DOHH2 (cell line): ENCODE measurements at regions not wholly inside any gene's neighbourhood (a gene's known extent, or its start where the extent isn't known, plus 50 kb on each side); places are given as distances from the start of the nearest gene placed in this dataset.

Experiments used
- H3F3A ChIP-seq: fragments of 200-600 bp; sonication (generic), shearing (Covaris generic); 2 replicates; pipeline ENCODE4 v1.6.0; 2016; ENCODE audit warnings: antibody characterized with exemption, mild to moderate bottlenecking; ENCODE audit not compliant: control insufficient read depth, insufficient read depth
- H3K27ac ChIP-seq: fragments of 200-600 bp; sonication (generic); 2 replicates; pipeline ENCODE4 v1.5.1; 2014; ENCODE audit warnings: low read depth, mild to moderate bottlenecking, low read length, moderate library complexity
- H3K27me3 ChIP-seq: fragments of 200-600 bp; sonication (generic); 2 replicates; pipeline ENCODE4 v1.6.1; 2014; ENCODE audit warnings: mild to moderate bottlenecking, low read length, mixed read lengths; ENCODE audit not compliant: control insufficient read depth
- H3K36me3 ChIP-seq: fragments of 200-600 bp; sonication (generic); 2 replicates; pipeline ENCODE4 v1.6.1; 2014; ENCODE audit warnings: mild to moderate bottlenecking, low read length, moderate library complexity, mixed read lengths; ENCODE audit not compliant: control insufficient read depth
- H3K4me1 ChIP-seq: fragments of 200-600 bp; sonication (generic); 2 replicates; pipeline ENCODE4 v1.6.1; 2014; ENCODE audit warnings: mild to moderate bottlenecking, low read length, mixed read lengths; ENCODE audit not compliant: control insufficient read depth
- H3K4me2 ChIP-seq: fragments of 200-600 bp; sonication (generic); 2 replicates; pipeline ENCODE4 v1.6.0; 2014; ENCODE audit warnings: mild to moderate bottlenecking, low read length, moderate library complexity
- H3K4me3 ChIP-seq: fragments of 200-600 bp; sonication (generic); 2 replicates; pipeline ENCODE4 v1.5.1; 2014; ENCODE audit warnings: mild to moderate bottlenecking, low read length, mixed read lengths
- H3K79me2 ChIP-seq: fragments of 200-600 bp; sonication (generic); 2 replicates; pipeline ENCODE4 v1.6.1; 2014; ENCODE audit warnings: mild to moderate bottlenecking, low read length, mixed read lengths; ENCODE audit not compliant: control insufficient read depth
- H3K9me2 ChIP-seq: fragments of 200-600 bp; sonication (generic); replicated peaks from 2 replicates; pipeline ENCODE4 v1.6.1; 2014; ENCODE audit warnings: mild to moderate bottlenecking, low read length, mixed read lengths; ENCODE audit not compliant: control insufficient read depth
- H3K9me3 ChIP-seq: fragments of 200-600 bp; sonication (generic); 2 replicates; pipeline ENCODE4 v1.6.1; 2014; ENCODE audit warnings: antibody characterized with exemption, low read length, mixed read lengths; ENCODE audit not compliant: control insufficient read depth, insufficient read depth
- H4K20me1 ChIP-seq: fragments of 200-600 bp; sonication (generic); 2 replicates; pipeline ENCODE4 v1.6.0; 2014; ENCODE audit warnings: low read depth, mild to moderate bottlenecking, antibody characterized with exemption, low read length, moderate library complexity; ENCODE audit not compliant: control insufficient read depth, insufficient read depth
- CTCF ChIP-seq: fragments of 200-600 bp; sonication (generic); IDR thresholded peaks from one replicate; pipeline ENCODE4 v1.5.1; 2014; ENCODE audit warnings: antibody characterized with exemption, mild to moderate bottlenecking, low read depth, low read length; ENCODE audit not compliant: poor library complexity, severe bottlenecking
- EZH2phosphoT487 ChIP-seq: fragments of 200-600 bp; sonication (generic); IDR thresholded peaks from 2 replicates; pipeline ENCODE4 v1.6.1; 2017; ENCODE audit warnings: borderline replicate concordance, mild to moderate bottlenecking, antibody characterized with exemption, low read length, moderate library complexity, mixed read lengths

- no peaks in the 10 kb centered on the region for H3K9me2 ChIP-seq
- TF ChIP-seq EZH2phosphoT487, result no peak
- no peak for TF ChIP-seq CTCF
- H3K4me2 ChIP-seq, result no peak overlapping the region
- no peaks in the 10 kb centered on the region; the same call in 1 of the 2 replicates for H3K9me3 ChIP-seq
- no peaks in the 10 kb centered on the region for H3K4me1 ChIP-seq
- H3K36me3 ChIP-seq, result no peaks in the 10 kb centered on the region
- no peak overlapping the region for H3K27ac ChIP-seq
- no peaks in the 10 kb centered on the region for H4K20me1 ChIP-seq
- no peaks in the 10 kb centered on the region for H3K79me2 ChIP-seq
- no peaks in the 10 kb centered on the region for H3K27me3 ChIP-seq
- no peaks in the 10 kb centered on the region for H3F3A ChIP-seq
- H3K4me3 ChIP-seq, result no peak overlapping the region
Measured at GRCh38 chr3:76715426-76715825, 324.5 kb upstream of the ROBO2 start.

- Histone ChIP-seq H3K79me2 (no peaks in the 10 kb centered on the region), H4K20me1 (no peaks in the 10 kb centered on the region), H3K4me3 (no peak overlapping the region), H3K4me1 (no peaks in the 10 kb centered on the region), H3K36me3 (no peaks in the 10 kb centered on the region), H3F3A (no peaks in the 10 kb centered on the region), H3K4me2 (no peak overlapping the region), H3K9me2 (no peaks in the 10 kb centered on the region), H3K9me3 (no peaks in the 10 kb centered on the region), H3K27me3 (no peaks in the 10 kb centered on the region), H3K27ac (no peak overlapping the region)
- TF ChIP-seq EZH2phosphoT487 (no peak), CTCF (no peak)
Measured at GRCh38 chr3:76723366-76723765, 316.5 kb upstream of the ROBO2 start.

GRCh38 chr3:76724075-76724474 lies 315.8 kb upstream of the ROBO2 start:
- no peak overlapping the region for H3K4me2 ChIP-seq
- H3K4me1 ChIP-seq, result no peaks in the 10 kb centered on the region
- no peaks in the 10 kb centered on the region for H3K9me3 ChIP-seq
- H3K27me3 ChIP-seq, result no peaks in the 10 kb centered on the region
- H3F3A ChIP-seq, result no peaks in the 10 kb centered on the region
- no peaks in the 10 kb centered on the region for H3K9me2 ChIP-seq
- TF ChIP-seq CTCF (no peak), EZH2phosphoT487 (no peak)
- H3K79me2 ChIP-seq, result no peaks in the 10 kb centered on the region
- no peak overlapping the region for H3K4me3 ChIP-seq
- H3K27ac ChIP-seq, result no peak overlapping the region
- no peaks in the 10 kb centered on the region for H4K20me1 ChIP-seq
- no peaks in the 10 kb centered on the region for H3K36me3 ChIP-seq

- Histone ChIP-seq H3K4me1 (no peaks in the 10 kb centered on the region), H3K9me3 (no peaks in the 10 kb centered on the region), H3F3A (no peaks in the 10 kb centered on the region), H3K4me2 (no peak overlapping the region), H3K79me2 (no peaks in the 10 kb centered on the region), H3K36me3 (no peaks in the 10 kb centered on the region), H3K4me3 (no peak overlapping the region), H3K27me3 (no peaks in the 10 kb centered on the region), H4K20me1 (no peaks in the 10 kb centered on the region), H3K27ac (no peak overlapping the region), H3K9me2 (no peaks in the 10 kb centered on the region)
- TF ChIP-seq CTCF (no peak), EZH2phosphoT487 (no peak)
Measured at GRCh38 chr3:76724706-76725105, 315.2 kb upstream of the ROBO2 start.
